Thymus (tissue), 11 donors: ENCODE measurements at regions not wholly inside any gene's neighbourhood (a gene's known extent, or its start where the extent isn't known, plus 50 kb on each side); places are given as distances from the start of the nearest gene placed in this dataset.

Experiments used
- DNase-seq, 9 donors: peaks; one replicate each; pipeline ENCODE4 v3.0.0-alpha.2; 2013; ENCODE audit warnings: low spot score in 9 of 9, low read depth in 6 of 9, missing footprints in 1 of 9
- H3K27ac ChIP-seq, 2 donors: one replicate each; pipeline ENCODE4 v1.5.1; 2013; ENCODE audit warnings: control low read depth in 1 of 2, low read depth in 1 of 2, low read length in 1 of 2, mild to moderate bottlenecking in 1 of 2, moderate library complexity in 1 of 2
- H3K27me3 ChIP-seq, 2 donors: one replicate each; pipeline ENCODE4 v1.5.1; 2013; ENCODE audit warnings: low read length in 1 of 2; ENCODE audit not compliant: control insufficient read depth in 2 of 2, insufficient read depth in 1 of 2
- H3K36me3 ChIP-seq, 2 donors: one replicate each; pipeline ENCODE4 v1.5.1; 2013; ENCODE audit warnings: low read length in 1 of 2, mild to moderate bottlenecking in 1 of 2, moderate library complexity in 1 of 2; ENCODE audit not compliant: control insufficient read depth in 2 of 2, insufficient read depth in 2 of 2
- H3K4me1 ChIP-seq, 2 donors: one replicate each; pipeline ENCODE4 v1.5.1; 2013; ENCODE audit warnings: low read length in 2 of 2; ENCODE audit not compliant: control insufficient read depth in 2 of 2, insufficient read depth in 2 of 2
- H3K4me3 ChIP-seq, 2 donors: one replicate each; pipeline ENCODE4 v1.5.1; 2013; ENCODE audit warnings: low read length in 2 of 2, control low read depth in 1 of 2, mild to moderate bottlenecking in 1 of 2
- H3K9me3 ChIP-seq, 2 donors: one replicate each; pipeline ENCODE4 v1.5.1; 2013; ENCODE audit warnings: low read length in 1 of 2, mild to moderate bottlenecking in 1 of 2; ENCODE audit not compliant: control insufficient read depth in 2 of 2, insufficient read depth in 1 of 2
- WGBS: extraction: QIAGEN DNeasy Blood & Tissue Kit; methylation state at CpG from one replicate; pipeline ENCODE4 v1.1.7; 2013; 5-methylcytosine and 5-hydroxymethylcytosine counted together
- donor health status: healthy.

DNA sequence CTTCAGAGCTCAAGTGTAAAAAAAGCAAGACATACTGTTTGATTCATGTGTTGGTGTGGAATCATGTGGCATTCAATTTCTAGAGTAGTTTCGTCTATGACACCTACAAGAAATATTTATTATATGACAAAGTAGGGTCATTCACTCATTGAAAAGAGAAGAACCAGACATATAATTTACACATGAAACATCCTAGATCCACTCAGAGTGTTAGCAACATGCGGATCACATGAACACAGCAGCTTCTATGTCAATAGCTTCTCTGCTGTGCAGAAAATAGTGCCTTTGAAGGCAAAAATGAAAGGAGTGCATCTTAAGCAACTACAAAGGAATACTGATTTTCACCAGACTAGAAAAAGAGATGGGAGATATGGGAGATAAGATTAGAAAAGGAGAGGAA is 569.8 kb downstream of the RPS29 start:
- DNase-seq, result no peak
- 89% methylated on average over 2 of the region's 2 CpGs for whole genome bisulfite sequencing
- H3K27ac ChIP-seq, result no peak overlapping the region
- H3K4me3 ChIP-seq, result no peak overlapping the region
- H3K9me3 ChIP-seq, result no peaks in the 10 kb centered on the region
- no peaks in the 10 kb centered on the region for H3K4me1 ChIP-seq
- H3K27me3 ChIP-seq, result no peaks in the 10 kb centered on the region
- no peaks in the 10 kb centered on the region for H3K36me3 ChIP-seq

GRCh38 chr14:49014476-49014875 is 571.7 kb downstream of the RPS29 start:
- Histone ChIP-seq H3K36me3 (no peaks in the 10 kb centered on the region), H3K4me3 (no peak overlapping the region), H3K9me3 (no peaks in the 10 kb centered on the region), H3K27me3 (no peaks in the 10 kb centered on the region), H3K4me1 (no peaks in the 10 kb centered on the region), H3K27ac (no peak overlapping the region)
- WGBS, result 91% methylated on average over 3 of the region's 3 CpGs
- no peak for DNase-seq

DNA sequence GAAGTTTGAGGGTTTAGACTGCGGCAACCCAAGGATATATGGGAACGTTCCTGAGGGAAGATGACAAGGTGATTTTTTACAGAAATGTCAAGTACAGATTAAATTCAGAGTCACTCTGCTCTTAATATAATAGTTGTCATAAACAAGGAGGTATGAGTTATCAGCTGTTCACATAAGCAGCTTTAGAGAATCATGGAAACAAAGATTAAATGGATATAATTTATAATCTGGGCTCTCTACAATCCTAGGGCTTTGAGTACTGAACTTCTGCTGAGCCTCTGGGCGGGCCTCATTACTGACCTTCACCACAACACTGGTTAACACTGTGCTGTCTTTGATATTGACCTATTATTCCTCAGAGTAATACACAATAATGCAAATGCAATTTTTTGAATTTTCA is 577.8 kb downstream of the RPS29 start:
- no peak overlapping the region for H3K27ac ChIP-seq
- no peak for DNase-seq
- H3K27me3 ChIP-seq, result no peaks in the 10 kb centered on the region
- no peaks in the 10 kb centered on the region for H3K36me3 ChIP-seq
- no peaks in the 10 kb centered on the region for H3K4me1 ChIP-seq
- 90% methylated on average over 3 of the region's 3 CpGs for WGBS
- H3K9me3 ChIP-seq, result no peaks in the 10 kb centered on the region
- no peak overlapping the region for H3K4me3 ChIP-seq

DNA sequence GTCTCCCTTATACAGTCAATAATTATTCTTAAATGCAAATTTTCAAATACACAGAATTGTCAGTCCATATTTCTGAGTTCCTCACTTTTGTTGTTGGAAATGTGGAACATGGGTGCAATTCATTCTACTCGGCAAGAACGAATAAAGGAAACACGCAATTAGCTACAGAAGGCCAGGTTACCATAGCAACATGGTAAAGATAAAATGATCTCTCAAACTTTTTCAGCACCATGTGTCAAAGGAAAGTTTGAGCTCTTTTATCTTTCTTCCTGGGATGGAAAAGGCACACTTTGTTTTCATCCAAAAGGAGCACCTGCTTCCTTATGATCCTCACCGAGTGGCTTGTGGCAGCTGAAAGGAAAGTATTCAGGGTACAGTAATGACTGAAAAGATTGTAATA is 595.0 kb downstream of the RPS29 start:
- no peaks in the 10 kb centered on the region for H3K9me3 ChIP-seq
- H3K4me1 ChIP-seq, result no peaks in the 10 kb centered on the region
- H3K27ac ChIP-seq, result no peak overlapping the region
- WGBS, result 92% methylated on average over 4 of the region's 4 CpGs
- no peak overlapping the region for H3K4me3 ChIP-seq
- no peaks in the 10 kb centered on the region for H3K36me3 ChIP-seq
- H3K27me3 ChIP-seq, result no peaks in the 10 kb centered on the region
- DNase-seq, result no peak

GRCh38 chr14:48983351-48983888 is 602.8 kb downstream of the RPS29 start:
- Histone ChIP-seq H3K36me3 (no peaks in the 10 kb centered on the region), H3K27ac (no peak overlapping the region), H3K27me3 (no peaks in the 10 kb centered on the region), H3K4me3 (no peak overlapping the region), H3K9me3 (no peaks in the 10 kb centered on the region), H3K4me1 (no peaks in the 10 kb centered on the region)
- DNase-seq, result no peak
- 85% methylated on average over 6 of the region's 6 CpGs for WGBS

- H3K9me3 ChIP-seq, result no peaks in the 10 kb centered on the region
- no peak overlapping the region for H3K4me3 ChIP-seq
- H3K27me3 ChIP-seq, result no peaks in the 10 kb centered on the region
- no peaks in the 10 kb centered on the region for H3K36me3 ChIP-seq
- H3K27ac ChIP-seq, result no peak overlapping the region
- H3K4me1 ChIP-seq, result no peaks in the 10 kb centered on the region
- DNase-seq, result no peak
- 88% methylated on average over 1 of the region's 1 CpG for WGBS
These were observed 611.2 kb downstream of the RPS29 start for GRCh38 chr14:48974994-48975393.

DNA sequence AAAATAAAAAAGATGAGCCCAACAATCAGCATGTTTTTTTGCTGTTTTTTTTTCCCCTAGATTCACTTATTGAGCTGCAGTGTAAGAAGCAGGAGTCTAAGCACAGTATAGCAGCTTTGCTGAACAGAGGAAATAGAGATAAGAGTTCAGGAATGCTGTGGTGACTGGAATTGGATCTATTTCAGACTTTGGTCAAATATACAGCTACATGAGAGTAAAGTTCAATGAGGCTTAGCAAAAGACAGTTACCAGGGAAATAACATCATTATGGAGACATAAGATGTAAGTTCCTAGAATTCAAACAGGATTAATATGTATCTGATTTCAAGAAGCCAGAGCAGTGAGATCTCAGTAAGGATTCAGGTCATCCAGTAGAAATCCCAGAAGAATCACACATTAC is 613.0 kb downstream of the RPS29 start:
- DNase-seq, result no peak

DNA sequence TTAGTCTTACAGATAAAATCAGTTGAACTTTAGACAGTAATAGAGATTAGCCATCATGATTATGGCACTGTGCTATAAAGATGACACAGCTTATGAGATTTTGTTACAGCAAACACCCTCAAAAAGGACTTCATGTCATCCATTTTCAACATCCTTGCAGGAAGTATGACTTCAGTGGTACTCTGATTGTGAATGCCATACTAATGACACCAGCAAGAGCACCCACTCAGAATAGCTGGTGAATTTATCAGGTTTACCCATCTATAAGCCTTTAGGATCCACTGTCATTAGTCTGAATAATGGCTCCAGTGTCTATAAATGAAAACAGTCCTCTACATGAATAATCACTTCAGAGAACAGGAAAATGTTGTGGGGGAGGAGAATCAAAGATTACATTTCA is 615.2 kb downstream of the RPS29 start:
- Histone ChIP-seq H3K36me3 (no peaks in the 10 kb centered on the region), H3K9me3 (no peaks in the 10 kb centered on the region), H3K4me3 (no peak overlapping the region), H3K27ac (no peak overlapping the region), H3K27me3 (no peaks in the 10 kb centered on the region), H3K4me1 (no peaks in the 10 kb centered on the region)
- DNase-seq, result no peak

More for the DNA sequence above, 613.0 kb downstream of the RPS29 start:
- no peaks in the 10 kb centered on the region for H3K4me1 ChIP-seq
- H3K36me3 ChIP-seq, result no peaks in the 10 kb centered on the region
- H3K4me3 ChIP-seq, result no peak overlapping the region
- H3K27ac ChIP-seq, result no peak overlapping the region
- H3K9me3 ChIP-seq, result no peaks in the 10 kb centered on the region
- no peaks in the 10 kb centered on the region for H3K27me3 ChIP-seq

DNA sequence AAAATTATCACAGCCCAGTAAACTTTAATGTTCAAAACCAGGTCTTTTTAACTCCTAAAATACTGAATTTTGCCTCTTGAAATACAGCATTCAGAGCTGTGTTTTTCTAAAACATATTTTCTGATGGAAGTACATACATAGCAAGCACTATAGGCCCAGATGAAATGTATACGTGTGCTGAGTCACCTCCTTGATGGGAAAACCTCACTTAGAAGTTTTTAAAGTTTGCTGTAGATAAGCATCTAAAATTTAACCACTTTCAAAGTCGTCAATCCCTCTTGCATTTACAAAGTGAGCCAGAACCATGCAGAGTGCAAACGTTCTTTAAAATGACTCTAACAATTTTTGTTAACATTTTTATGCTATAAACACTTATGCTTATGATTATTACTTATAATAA is 618.8 kb downstream of the RPS29 start:
- 4% methylated on average over 3 of the region's 3 CpGs for WGBS
- Histone ChIP-seq H3K27ac (no peak overlapping the region), H3K36me3 (no peaks in the 10 kb centered on the region), H3K27me3 (no peaks in the 10 kb centered on the region), H3K9me3 (no peaks in the 10 kb centered on the region), H3K4me3 (no peak overlapping the region), H3K4me1 (no peaks in the 10 kb centered on the region)
- DNase-seq, result peak in 1 of 9 donors; percentile 6

GRCh38 chr14:48963231-48963790 is 622.9 kb downstream of the RPS29 start:
- H3K9me3 ChIP-seq, result no peaks in the 10 kb centered on the region
- H3K4me1 ChIP-seq, result no peaks in the 10 kb centered on the region
- no peaks in the 10 kb centered on the region for H3K36me3 ChIP-seq
- no peak overlapping the region for H3K27ac ChIP-seq
- no peak for DNase-seq
- H3K27me3 ChIP-seq, result no peaks in the 10 kb centered on the region
- H3K4me3 ChIP-seq, result no peak overlapping the region
- WGBS, result 67% methylated on average over 3 of the region's 3 CpGs
